ENCODE measurements at regions not wholly inside any gene's neighbourhood (a gene's known extent, or its start where the extent isn't known, plus 50 kb on each side); places are given as distances from the start of the nearest gene placed in this dataset.

- Histone ChIP-seq H3K27me3 (ENCODE audit: insufficient read depth, poor library complexity, severe bottlenecking) (no peaks in the 10 kb centered on the region), H3K4me3 (replicated peaks; ENCODE audit: insufficient read depth, low read length) (no peak overlapping the region), H3K27ac (replicated peaks) (no peak overlapping the region)
- DNase-seq (ENCODE audit: low read depth in 1 of 2, low spot score in 1 of 2): no peak
- TF ChIP-seq SPI1 (IDR thresholded peaks at IDR 0.05; ENCODE audit: borderline replicate concordance, low read depth) (no peak), GABPA (IDR thresholded peaks at IDR 0.05; ENCODE audit: low read depth) (no peak), REST (IDR thresholded peaks at IDR 0.05; ENCODE audit: insufficient replicate concordance, low read depth) (no peak), POLR2AphosphoS5 (IDR thresholded peaks at IDR 0.05; ENCODE audit: low read depth) (no peak), CTCF (IDR thresholded peaks at IDR 0.05; ENCODE audit: insufficient read depth, low read length) (no peak)
These were observed 838.0 kb downstream of the UQCRFS1 start for GRCh38 chr19:28374971-28375370.

GRCh38 chr19:28372576-28373247 lies 840.2 kb downstream of the UQCRFS1 start:
- Histone ChIP-seq H3K4me3 (replicated peaks; ENCODE audit: insufficient read depth, low read length) (no peak overlapping the region), H3K27ac (replicated peaks) (no peak overlapping the region), H3K27me3 (ENCODE audit: insufficient read depth, poor library complexity, severe bottlenecking) (no peaks in the 10 kb centered on the region)
- no peak for DNase-seq (ENCODE audit: low read depth in 1 of 2, low spot score in 1 of 2)
- TF ChIP-seq SPI1 (IDR thresholded peaks at IDR 0.05; ENCODE audit: borderline replicate concordance, low read depth) (no peak), CTCF (IDR thresholded peaks at IDR 0.05; ENCODE audit: insufficient read depth, low read length) (no peak), POLR2AphosphoS5 (IDR thresholded peaks at IDR 0.05; ENCODE audit: low read depth) (no peak), REST (IDR thresholded peaks at IDR 0.05; ENCODE audit: insufficient replicate concordance, low read depth) (no peak), GABPA (IDR thresholded peaks at IDR 0.05; ENCODE audit: low read depth) (no peak)

GRCh38 chr19:28367146-28367545 lies 845.8 kb downstream of the UQCRFS1 start:
- H3K27me3 ChIP-seq (ENCODE audit: insufficient read depth, poor library complexity, severe bottlenecking): no peaks in the 10 kb centered on the region
- TF ChIP-seq SPI1 (IDR thresholded peaks at IDR 0.05; ENCODE audit: borderline replicate concordance, low read depth) (no peak), POLR2AphosphoS5 (IDR thresholded peaks at IDR 0.05; ENCODE audit: low read depth) (no peak), REST (IDR thresholded peaks at IDR 0.05; ENCODE audit: insufficient replicate concordance, low read depth) (no peak), CTCF (IDR thresholded peaks at IDR 0.05; ENCODE audit: insufficient read depth, low read length) (no peak), GABPA (IDR thresholded peaks at IDR 0.05; ENCODE audit: low read depth) (no peak)
- no peak overlapping the region for H3K4me3 ChIP-seq (replicated peaks; ENCODE audit: insufficient read depth, low read length)
- no peak for DNase-seq (ENCODE audit: low read depth in 1 of 2, low spot score in 1 of 2)
- H3K27ac ChIP-seq (replicated peaks): no peak overlapping the region
